ENCODE measurements at regions not wholly inside any gene's neighbourhood (a gene's known extent, or its start where the extent isn't known, plus 50 kb on each side); places are given as distances from the start of the nearest gene placed in this dataset.

DNA sequence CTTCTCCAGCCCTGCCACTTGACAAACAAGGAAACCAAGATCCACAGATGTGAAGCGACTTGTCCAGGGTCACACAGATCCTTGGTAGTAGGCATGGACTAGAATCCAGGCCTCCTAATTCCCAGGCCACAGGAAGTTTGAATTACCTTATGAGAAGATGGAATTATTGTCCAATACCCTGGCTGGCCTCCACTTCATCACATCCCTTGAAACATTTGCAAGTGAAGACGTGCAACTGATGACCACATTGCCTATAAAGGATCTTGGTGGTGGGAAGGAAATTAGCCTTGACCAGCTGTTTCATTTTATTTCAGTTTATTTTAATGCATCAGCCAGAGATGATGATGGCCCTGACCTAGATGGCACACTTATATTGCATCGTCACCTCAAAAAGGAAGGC lies 165.8 kb upstream of the CAMK1G start:
- FAIRE-seq = no peak

DNA sequence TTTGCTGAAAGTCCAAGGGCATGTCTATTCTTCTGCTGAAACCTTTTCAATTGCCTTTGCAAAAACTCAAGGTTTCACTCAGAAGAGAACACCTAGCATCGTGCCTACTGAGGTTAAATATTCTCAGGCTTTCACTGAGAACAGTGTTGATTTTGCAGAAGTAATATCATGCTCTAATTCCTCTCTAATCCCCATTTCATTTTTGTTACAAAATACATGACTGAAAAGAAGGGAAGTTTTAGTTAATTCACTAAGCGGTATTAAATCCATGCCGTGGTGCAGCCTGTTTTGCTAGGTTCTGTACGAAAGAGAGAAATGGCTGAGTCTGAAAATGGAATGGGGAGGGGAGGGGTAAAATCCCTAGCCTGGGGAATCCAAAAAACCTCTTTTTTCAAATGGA lies 163.2 kb upstream of the CAMK1G start:
- FAIRE-seq = no peak

DNA sequence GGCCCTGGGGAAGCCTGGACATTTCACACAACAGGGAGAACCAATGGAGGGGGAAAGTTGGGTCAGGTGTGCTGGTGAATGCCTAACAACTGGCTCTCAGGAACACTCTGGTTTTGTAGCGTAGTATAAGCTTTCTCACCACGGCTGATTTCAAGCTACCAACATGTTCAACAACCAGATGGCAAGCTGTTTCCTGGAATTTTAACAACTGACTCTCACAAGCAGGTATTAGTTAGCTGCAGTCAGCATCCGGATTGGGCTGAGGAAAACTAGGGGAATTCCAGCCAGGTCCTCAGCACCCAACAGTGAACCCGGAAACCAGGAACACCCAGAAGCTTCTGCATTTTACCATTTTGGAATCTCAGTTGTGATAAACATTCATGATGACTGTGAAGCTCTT lies 162.3 kb upstream of the CAMK1G start:
- FAIRE-seq = no peak

DNA sequence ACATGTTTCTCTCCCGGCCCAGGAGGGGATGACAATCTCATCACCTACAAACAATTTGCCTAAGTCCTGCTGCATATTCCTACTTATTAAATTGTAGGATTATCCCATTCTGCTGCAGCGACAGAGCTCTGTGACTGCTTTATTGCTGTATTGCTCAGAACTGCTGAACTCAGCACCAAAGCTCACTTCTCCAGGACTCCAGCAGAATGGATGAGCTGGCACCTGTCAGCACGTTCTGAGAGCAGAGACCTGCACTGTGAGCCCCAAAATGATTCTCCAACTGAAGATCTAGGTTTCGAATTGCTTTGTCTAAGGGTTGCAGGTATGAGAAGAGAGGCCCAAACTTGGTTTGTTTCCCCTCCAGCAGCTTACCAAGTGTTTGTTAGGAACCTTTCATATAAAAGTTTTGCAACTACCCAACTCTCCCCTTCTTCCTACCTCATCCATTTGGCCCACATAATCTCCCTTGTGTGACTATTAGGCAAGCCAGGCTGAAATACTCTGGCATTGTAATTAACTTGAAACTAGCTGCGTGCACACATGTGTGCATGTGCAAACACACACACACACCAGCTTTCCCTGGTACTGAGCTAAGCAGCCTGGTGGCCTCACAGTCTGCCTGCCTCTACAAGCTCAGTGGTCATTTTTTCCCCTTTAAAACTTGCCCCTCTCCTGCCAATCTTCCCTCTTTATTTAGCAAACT lies 161.4 kb upstream of the CAMK1G start:
- FAIRE-seq = no peak

DNA sequence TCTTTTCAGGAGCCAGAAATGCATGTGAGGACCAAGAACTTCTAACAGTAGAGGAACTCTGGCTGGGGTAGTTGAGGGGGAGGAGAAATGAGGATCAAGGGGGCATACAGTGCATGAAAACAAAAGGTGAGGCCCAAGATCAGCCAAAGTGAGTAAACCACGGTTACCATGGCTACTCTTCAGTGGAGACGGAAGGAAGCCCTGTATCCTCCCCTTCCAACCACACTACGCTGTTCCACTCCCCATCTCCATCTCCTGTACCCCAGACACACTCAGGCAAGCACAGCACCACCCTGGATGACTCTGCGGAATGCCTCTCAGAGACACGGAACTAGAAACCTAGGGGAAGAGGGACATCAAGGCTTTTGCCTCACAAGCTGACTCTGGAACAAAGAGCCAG lies 157.6 kb upstream of the CAMK1G start:
- FAIRE-seq = no peak

DNA sequence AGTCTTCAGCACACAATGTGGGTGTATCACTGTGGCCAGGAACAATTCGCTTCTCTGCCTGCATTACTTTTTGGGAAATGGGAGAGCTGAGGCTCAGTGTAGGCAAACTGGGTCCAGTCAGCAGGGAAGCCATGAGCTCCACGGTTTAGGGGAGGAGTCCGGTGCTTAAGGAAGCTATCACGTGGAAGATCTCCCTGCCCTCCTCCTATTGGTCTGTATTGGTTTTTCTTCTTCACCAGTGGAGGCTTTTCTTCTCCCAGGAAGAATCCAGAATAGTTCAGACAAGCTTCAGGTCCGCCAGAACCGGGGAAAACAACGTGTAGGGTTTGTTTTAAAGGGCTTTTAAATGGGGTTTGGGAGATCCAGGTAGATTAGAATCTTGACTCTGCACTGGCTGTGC lies 156.2 kb upstream of the CAMK1G start:
- no peak for FAIRE-seq

DNA sequence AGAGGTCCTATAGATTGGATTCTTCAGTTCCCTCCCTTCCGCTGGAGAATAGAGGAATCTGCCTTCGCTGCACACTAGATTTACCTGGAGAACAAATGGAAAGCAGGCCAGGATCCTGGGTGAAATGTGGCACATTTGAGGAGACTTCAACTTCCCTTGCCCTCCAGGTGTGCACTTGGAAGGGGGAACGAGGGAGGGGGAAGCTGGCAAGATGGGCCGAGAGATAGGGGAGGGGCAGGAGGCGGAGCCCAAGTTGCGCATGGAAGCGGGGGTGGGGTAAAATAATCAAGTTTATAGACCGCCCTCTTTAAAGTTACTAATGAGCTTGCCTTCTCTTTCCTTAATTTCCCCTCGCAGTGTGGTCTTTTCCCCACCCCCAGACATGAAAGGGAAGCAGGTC lies 155.7 kb upstream of the CAMK1G start:
- FAIRE-seq = no peak

DNA sequence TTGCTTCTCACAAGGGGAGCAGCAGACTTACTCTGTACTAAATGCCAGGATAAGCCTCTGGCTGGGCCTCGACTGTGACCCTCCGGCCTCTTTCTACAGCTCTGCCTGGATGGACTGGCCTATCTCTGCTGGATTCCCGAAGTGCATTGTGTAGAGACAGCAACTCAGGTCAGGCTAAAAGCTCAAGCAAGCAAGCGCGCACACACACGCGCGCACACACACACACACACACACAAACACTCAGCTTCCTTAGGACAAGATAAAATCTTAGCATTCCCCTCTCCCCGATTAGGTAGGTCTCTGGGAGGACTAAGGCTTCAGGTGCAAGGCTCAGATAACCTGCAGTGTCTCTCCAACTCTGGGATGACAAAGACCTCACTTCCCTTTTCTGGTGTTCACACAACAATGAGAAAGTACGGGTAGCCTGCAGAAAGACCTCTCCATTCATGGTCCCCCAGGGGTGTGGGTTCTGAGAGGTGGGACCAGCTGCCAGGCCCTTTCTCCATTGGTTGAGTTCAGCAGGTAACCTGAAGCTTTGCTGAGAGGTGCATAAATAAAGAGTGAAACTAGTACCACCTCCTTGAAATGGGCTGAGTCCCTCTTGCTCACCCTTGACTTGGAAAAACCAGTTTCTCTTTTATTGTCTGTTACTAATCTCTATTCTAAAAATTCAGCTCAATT lies 155.1 kb upstream of the CAMK1G start:
- no peak for FAIRE-seq

DNA sequence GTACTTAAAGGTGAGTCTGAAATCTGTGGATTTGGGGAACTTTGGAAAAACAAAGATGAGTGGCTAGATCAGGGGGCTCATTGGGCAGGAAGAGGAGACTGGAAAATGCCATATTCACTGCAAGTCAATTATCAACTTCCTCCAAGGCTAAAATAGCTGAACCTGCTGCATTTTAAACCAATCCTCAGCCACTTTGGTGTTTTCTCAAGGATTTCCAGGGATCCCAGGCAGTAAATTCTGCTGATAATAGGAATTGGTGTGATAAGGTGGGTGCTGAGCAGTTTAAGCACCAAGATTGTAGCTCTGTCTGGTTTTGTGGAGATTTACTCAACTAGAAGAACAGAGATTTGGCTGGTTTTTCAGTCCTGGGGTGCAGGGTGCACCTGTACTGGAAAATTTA lies 153.9 kb upstream of the CAMK1G start:
- no peak for FAIRE-seq

DNA sequence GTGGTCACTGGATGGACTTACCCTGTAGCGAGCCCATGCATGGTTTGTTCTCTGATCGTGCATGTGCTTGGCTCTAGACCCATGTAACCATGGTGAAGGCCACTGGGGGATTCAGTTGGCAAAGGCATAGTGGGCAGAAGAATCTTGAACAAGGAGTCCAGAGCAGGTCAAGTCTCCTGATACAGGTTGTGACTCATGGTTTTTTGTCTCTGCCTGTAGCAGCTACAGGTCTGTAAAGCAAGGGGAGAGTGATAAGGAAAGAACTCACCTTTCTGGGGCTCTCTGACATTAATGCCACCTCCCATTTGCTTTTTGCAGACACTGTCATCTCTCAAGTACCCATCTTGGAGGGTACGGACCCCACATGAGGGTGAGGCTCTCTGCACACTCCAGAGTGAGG lies 153.4 kb upstream of the CAMK1G start:
- no peak for FAIRE-seq

DNA sequence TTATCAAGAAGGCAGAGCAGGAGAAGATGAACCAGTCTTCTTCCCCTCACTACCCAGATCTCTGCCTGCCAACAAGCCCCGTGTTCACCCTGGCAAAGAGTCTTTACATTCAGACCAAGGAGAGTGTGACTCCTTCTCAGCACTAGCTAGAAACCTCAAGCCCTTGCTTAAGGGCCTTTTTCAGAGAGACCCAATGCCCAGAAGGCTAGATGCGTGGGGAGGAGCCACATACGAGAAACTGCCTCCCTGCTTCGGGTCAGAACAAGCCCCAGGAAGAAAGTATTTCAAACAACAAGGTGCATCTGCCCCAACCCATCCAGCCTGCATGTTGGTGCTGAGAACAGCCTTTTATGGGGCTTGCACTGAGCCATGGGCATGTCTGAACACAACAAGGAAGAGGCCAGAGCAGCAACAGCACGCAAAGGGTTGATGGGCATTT lies 152.7 kb upstream of the CAMK1G start:
- no peak for FAIRE-seq

DNA sequence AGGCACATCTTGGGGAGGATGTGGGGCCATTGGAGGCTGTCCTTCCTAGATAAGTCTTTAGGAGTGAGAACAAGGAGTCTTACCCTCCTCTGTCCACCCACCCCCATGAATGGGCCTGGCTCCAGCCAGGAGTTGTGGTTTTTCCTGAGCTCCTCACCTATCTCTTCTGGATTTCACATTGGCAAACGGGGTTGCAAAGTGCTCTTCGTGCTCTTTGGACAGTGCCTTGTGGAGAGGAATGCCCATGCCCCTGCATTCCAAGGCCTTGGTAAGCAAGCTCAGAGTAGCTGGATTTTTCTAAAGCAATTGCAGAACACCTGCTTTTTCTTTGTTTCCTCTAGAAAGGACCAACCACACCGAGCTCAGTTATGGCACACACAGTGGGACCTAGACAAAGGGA lies 152.1 kb upstream of the CAMK1G start:
- FAIRE-seq = no peak

DNA sequence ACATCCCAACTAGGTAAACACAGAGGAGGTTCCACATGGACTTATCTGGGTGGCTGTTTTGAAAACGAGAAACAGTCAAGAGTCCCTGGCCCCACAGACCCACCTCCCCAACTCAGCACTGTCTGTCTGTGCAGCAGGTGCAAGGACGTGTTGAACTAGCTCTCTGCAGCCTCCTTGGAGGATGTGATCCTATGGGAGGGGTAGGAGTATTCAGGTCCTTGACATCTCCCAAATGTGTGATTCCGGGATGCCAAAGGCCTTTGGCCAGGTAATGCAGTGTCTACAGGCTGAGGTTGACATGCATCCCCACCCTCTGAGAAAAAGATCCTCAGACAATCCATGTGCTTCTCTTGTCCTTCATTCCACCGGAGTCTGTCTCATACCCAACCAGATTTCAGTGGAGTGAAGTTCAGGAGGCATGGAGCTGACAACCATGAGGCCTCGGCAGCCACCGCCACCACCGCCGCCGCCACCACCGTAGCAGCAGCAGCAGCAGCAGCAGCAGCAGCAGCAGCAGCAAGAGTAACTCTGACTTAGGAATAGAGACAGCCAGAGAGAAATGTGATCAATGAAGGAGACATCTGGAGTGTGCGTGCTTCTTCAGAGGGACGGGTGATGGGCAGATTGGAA lies 151.6 kb upstream of the CAMK1G start:
- FAIRE-seq = no peak

DNA sequence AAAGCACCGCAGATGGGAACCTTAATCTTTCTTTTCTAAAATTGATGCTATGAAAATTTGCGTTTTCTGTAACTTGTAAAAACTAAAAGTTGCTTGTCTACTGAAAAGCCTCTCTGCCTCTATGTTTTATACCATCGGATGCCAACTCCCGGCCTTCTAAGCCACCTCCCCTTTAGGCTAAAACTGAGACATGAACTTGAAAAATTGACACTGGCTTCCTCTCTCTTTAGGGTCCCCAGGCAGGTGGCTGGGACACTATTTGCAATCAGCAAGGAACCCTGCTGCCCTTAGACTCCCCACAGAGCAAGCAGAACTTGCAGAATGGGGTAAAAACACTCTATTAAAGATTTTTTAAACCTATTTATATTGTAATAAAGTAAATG lies 151.1 kb upstream of the CAMK1G start:
- FAIRE-seq = no peak

DNA sequence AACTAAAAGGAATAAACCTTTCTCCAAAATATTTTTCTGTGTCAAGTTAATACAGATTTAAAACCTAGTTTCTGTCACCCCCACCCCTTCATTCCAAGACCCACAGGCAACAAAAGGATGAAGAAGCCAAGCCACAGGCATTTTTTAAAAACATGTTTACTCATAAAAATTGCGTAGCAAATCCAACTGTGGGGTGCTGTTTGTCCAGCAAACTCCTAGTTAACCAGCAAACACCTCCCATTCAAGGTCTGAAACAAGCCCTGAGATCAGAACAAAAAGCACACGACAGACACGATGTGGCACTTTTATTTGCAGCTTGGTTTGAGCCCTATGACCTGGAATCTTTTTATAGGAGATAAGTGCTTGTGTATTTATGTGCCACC lies 149.9 kb upstream of the CAMK1G start:
- no peak for FAIRE-seq

DNA sequence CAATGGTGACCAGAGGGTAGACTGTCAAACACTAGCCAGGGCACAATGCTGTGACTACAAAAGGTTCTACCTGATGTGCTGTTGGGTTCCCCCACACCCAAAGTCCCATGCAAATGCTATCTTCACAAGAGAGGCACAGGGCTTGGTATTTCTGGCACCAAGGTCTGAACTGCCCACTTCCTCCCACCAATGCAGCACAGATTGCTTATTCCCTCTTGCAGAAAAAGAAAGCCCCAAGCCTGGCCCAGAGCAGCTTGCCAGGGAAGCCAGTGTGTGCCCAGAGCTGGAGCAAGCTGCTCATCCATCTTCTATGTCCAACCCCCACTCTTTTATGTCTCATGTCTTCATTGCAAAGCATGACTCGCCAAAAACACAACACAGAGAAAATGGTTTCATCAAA lies 149.4 kb upstream of the CAMK1G start:
- FAIRE-seq = no peak

DNA sequence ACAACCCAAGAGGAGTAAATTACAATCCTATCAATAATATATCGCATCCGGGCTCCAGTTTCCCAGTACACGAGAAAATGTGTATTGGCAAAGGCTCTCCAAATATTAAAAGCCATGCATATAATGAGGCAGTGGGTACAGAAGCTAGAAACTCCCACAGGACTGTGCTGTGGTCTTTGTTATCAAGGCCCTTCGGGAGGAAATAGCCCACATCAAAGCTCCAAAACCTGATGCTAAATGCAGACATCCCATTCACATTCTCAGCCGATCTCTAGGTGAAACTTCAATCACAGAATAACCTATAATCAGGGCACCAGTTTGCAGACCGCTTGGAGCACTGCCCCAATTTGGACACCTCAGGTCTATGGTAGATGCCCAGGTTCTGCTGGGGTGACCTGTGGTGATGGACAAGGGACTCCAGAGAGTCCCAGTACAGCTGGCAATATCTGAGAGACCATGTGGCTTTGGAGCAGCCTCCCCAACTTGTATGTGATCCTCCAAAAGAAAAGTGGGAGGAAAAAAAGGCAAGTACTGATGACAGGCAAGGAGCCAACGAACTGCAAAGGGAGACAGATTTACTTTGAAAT lies 148.8 kb upstream of the CAMK1G start:
- FAIRE-seq = no peak

DNA sequence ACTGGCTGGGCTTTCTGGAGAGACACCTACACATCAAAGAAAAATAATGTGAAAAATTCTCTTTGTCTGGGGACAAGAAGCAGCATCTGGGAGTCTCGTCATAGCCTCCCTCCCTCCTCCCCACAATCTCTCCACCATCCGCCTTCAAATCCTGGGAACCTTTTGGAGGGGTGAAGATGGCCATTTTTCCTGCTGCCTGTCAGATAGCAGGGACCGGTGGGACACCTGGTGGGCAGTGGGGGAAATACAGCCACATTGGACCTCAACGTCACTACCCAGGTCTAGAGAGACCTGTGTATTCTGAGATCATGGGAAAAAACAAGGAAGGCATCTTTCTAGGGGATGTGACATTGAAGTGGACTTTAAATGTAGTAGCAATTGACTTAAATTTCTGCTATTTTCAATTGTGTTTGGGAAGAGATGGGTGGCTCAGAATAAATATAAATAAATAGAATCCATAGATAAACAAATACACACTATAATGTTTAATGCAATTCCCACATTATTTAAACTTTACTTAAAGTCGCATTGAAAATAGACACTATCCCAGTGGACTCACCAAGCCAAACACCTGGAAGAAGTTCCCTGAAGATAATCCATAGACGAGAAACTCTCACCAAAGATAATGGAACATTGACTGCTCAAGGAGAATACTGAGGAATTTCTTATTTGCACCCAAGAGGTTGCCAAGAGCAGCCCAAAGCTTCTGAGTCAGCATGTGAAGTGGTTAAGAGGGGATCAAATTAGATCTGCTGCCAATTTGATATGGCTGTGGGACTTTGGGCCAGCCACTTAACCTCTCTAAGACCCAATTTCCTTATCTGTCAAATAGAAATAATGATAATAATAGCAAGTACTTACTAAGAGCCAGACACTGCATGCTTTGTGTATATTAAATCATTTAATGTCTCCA lies 147.6 kb upstream of the CAMK1G start:
- FAIRE-seq = peak; percentile 3

DNA sequence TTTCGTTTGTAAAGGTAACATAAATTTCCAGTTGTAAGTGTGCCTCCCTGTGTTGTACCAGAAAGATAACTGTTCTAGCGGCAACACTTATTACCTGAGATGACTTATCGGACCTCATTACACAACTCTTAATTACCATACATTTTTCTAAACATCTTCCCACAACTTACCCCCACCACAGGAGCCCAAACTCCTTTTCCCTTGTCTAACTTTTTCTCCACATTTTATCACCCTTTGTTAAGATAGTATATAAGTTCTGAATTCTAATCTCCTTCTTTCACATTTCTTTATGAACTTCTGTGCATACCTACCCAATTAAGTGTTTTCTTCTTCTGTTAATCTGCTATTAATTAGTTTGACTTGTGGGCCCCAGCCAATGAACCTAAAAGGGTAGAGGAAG lies 143.7 kb upstream of the CAMK1G start:
- no peak for FAIRE-seq

DNA sequence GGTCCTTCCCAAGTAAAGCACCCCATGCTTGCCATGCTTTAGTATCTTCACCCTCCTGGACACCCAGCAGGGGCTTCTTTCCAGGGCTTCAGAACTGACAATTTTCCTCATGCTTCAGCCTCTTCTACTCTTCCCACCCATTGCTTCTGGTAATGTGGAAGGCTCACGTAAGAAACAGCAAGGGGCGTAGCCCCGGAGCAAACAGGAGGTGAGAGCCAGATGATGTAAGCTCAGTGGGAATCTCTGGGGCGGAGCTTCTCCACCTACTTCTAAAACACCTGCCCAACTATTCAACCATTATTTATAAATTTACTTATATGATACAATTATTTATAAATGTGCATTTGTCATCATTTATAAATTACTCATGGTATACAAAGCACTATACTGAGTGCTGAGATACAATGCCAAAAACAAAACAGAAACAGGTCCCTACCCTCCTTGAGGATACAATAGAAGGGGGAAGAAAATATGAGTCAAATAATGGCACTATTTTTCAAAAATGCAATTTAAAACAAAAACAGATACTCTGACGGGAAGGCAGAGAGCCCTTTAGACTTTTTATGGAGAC lies 140.1 kb upstream of the CAMK1G start:
- FAIRE-seq = no peak

DNA sequence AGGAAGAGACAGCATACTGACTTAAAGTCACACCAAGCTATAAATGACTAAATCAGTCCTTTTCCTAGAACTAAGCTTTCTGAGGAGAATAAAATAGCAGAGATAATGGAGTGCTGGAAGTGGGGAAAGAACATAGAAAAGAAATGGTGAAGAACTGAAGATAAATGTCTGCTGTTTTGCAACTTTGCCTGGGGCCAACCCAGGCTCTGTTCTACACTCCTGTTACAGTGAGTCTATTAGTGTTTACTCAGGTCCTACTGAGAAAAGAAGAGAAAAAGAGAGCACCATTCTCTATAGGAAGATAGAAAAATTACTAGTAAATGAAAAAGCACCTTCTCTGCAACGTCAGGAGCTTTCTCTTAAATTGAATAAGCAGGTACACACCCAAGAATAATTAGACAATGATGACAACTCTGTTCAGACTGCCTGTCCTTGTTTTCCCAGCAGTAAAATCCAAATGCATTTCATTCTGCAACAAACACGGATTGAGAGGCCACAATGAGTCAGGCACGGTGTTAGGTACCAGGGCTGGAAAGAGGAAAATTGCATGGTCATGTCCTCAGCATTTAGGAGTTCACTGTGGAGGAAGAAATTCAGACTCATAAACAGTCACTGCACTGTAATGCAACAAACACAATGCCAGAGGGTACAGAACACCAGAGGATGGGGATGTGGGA lies 139.4 kb upstream of the CAMK1G start:
- no peak for FAIRE-seq

DNA sequence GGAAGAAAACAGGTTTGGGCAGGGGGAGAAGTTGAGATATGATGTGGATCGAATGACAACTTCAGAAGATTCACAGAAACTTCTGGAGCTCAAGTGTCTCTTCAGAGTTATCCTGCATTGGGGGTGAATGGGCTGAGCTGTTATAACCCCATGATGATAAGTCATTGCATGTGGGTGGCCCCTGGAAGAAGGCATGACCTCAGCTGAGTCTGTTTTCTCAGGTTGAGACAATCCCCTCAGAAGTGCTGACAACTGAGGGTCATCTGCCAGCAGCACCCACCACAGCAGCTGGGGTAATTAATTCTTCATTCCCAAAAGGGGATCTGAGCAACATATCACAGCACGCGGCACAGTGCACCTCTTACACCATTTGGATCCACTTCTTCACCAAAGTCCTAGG lies 138.6 kb upstream of the CAMK1G start:
- FAIRE-seq = no peak
